Chondrocyte (in vitro differentiated cells): ENCODE measurements at regions not wholly inside any gene's neighbourhood (a gene's known extent, or its start where the extent isn't known, plus 50 kb on each side); places are given as distances from the start of the nearest gene placed in this dataset.
"Not testable (repeated sequence)": the region's sequence is repeated elsewhere in the genome, so short reads cannot be mapped to it uniquely, and the experiment has no call there.

ENCODE experiments used
- DNase-seq: peaks from one replicate; pipeline ENCODE4 v3.0.0; 2021; ENCODE audit warnings: mixed read lengths, low spot score
- H3K27ac Mint-ChIP-seq: one replicate; pipeline ENCODE4 v1.8.0; 2021; ENCODE audit warnings: mild to moderate bottlenecking, moderate library complexity, mixed read lengths; ENCODE audit not compliant: unreplicated experiment
- H3K27me3 Mint-ChIP-seq: 2 replicates; pipeline ENCODE4 v1.8.0; 2021; ENCODE audit warnings: low read depth, mixed read lengths
- H3K36me3 Mint-ChIP-seq: 2 replicates; pipeline ENCODE4 v1.8.0; 2021; ENCODE audit warnings: low read depth, mixed read lengths
- H3K4me1 Mint-ChIP-seq: 2 replicates; pipeline ENCODE4 v1.8.0; 2021; ENCODE audit warnings: low read depth, mild to moderate bottlenecking, mixed read lengths
- H3K4me3 Mint-ChIP-seq: one replicate; pipeline ENCODE4 v1.8.0; 2021; ENCODE audit warnings: mild to moderate bottlenecking, moderate library complexity, mixed read lengths; ENCODE audit not compliant: unreplicated experiment
- H3K9me3 Mint-ChIP-seq: 2 replicates; pipeline ENCODE4 v1.8.0; 2021; ENCODE audit warnings: low read depth, mixed read lengths
- CTCF ChIP-seq: fragments of 200-600 bp; sonication (generic); IDR thresholded peaks from 2 replicates; pipeline ENCODE4 v1.5.0; 2021; ENCODE audit warnings: antibody characterized with exemption, mild to moderate bottlenecking, moderate library complexity

- Mint-ChIP-seq H3K9me3 (peaks cover 3% of the 10 kb centered on the region), H3K27ac (no peak overlapping the region), H3K27me3 (no peaks in the 10 kb centered on the region), H3K4me3 (no peak overlapping the region), H3K36me3 (peaks cover 1% of the 10 kb centered on the region), H3K4me1 (peaks cover 21% of the 10 kb centered on the region)
- no peak for TF ChIP-seq CTCF
- DNase-seq = no peak
Observed at GRCh38 chr12:71312768-71313403, 126.7 kb upstream of the LGR5 start.

- H3K9me3 Mint-ChIP-seq, DNase-seq, H3K27me3 Mint-ChIP-seq, H3K27ac Mint-ChIP-seq, H3K4me3 Mint-ChIP-seq, H3K36me3 Mint-ChIP-seq: not testable (repeated sequence)
- peaks cover 21% of the 10 kb centered on the region for H3K4me1 Mint-ChIP-seq
Observed at GRCh38 chr12:71311611-71312010, 128.0 kb upstream of the LGR5 start.

GRCh38 chr12:71306808-71307207 is 132.8 kb upstream of the LGR5 start:
- no peak overlapping the region for H3K4me3 Mint-ChIP-seq
- no peaks in the 10 kb centered on the region for H3K36me3 Mint-ChIP-seq
- H3K9me3 Mint-ChIP-seq = peaks cover 7% of the 10 kb centered on the region
- TF ChIP-seq CTCF = no peak
- no peak overlapping the region for H3K27ac Mint-ChIP-seq
- peaks cover 15% of the 10 kb centered on the region for H3K4me1 Mint-ChIP-seq
- H3K27me3 Mint-ChIP-seq = no peaks in the 10 kb centered on the region
- no peak for DNase-seq

GRCh38 chr12:71304306-71304705 is 135.3 kb upstream of the LGR5 start:
- H3K4me3 Mint-ChIP-seq = no peak overlapping the region
- no peak for DNase-seq
- H3K9me3 Mint-ChIP-seq = peaks cover 7% of the 10 kb centered on the region
- H3K27me3 Mint-ChIP-seq = no peaks in the 10 kb centered on the region
- no peak for TF ChIP-seq CTCF
- H3K36me3 Mint-ChIP-seq = no peaks in the 10 kb centered on the region
- no peak overlapping the region for H3K27ac Mint-ChIP-seq
- peaks cover 18% of the 10 kb centered on the region for H3K4me1 Mint-ChIP-seq

- Mint-ChIP-seq H3K9me3 (peaks cover 7% of the 10 kb centered on the region), H3K4me1 (peaks cover 19% of the 10 kb centered on the region), H3K27me3 (no peaks in the 10 kb centered on the region), H3K36me3 (no peaks in the 10 kb centered on the region), H3K4me3 (no peak overlapping the region), H3K27ac (no peak overlapping the region)
- no peak for TF ChIP-seq CTCF
- DNase-seq = no peak
Observed at GRCh38 chr12:71303199-71303598, 136.4 kb upstream of the LGR5 start.
